ENCODE measurements at regions not wholly inside any gene's neighbourhood (a gene's known extent, or its start where the extent isn't known, plus 50 kb on each side); places are given as distances from the start of the nearest gene placed in this dataset.

GRCh38 chr6:156438350-156438923 lies 338.7 kb upstream of the ARID1B start:
- TF ChIP-seq CTCF (IDR thresholded peaks at IDR 0.05; ENCODE audit: low read depth, low read length) = no peak
- no peak for TF ChIP-seq EZH2phosphoT487 (IDR thresholded peaks at IDR 0.05; ENCODE audit: low read depth)
